Ovary (tissue), 3 donors: ENCODE measurements at regions not wholly inside any gene's neighbourhood (a gene's known extent, or its start where the extent isn't known, plus 50 kb on each side); places are given as distances from the start of the nearest gene placed in this dataset.

Source experiments
- CTCF ChIP-seq, 3 donors: fragments of 450-650 bp in 2 of 3; fragments of 200-600 bp in 1 of 3; IDR thresholded peaks; one replicate each; pipeline versions ENCODE4 v1.5.1 to v1.8.0; 2016 to 2022; ENCODE audit warnings: antibody characterized with exemption in 3 of 3, mild to moderate bottlenecking in 1 of 3
- EP300 ChIP-seq: sonication (generic); formaldehyde crosslinking; IDR thresholded peaks from one replicate; pipeline ENCODE4 v1.6.1; 2017; ENCODE audit warnings: antibody characterized with exemption
- POLR2A ChIP-seq: fragments of 450-650 bp; IDR thresholded peaks from one replicate; pipeline ENCODE4 v1.6.1; 2017; ENCODE audit warnings: antibody characterized with exemption, mild to moderate bottlenecking, moderate library complexity
- donor health status: DM: no; HTN: no; CAD: no.

DNA sequence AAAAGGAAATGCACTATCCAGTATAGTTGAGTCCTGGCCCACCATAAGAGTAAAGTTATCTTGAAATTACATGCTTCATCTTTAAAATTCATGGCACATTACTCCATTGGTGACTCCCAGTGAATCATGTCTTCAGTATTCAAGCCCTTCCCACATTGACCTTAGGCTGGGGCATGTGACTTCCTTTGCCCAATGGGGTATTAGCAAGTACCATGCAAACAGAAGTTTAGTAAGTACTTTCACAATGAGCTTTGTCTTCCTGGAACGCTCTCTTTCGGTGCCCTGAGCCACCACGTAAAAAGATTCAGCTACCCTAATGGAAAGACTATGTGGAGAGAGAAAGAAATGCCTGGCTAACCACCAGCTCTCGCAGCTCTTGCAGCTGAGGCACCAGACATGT, 235.4 kb downstream of the HNRNPD start:
- TF ChIP-seq CTCF (IDR thresholded peaks at IDR 0.05) = no peak
- no peak for TF ChIP-seq POLR2A
- no peak for TF ChIP-seq EP300
